NAMALWA (cell line): ENCODE measurements at regions not wholly inside any gene's neighbourhood (a gene's known extent, or its start where the extent isn't known, plus 50 kb on each side); places are given as distances from the start of the nearest gene placed in this dataset.
"Not testable (repeated sequence)": the region's sequence is repeated elsewhere in the genome, so short reads cannot be mapped to it uniquely, and the experiment has no call there.

Experiments
- DNase-seq: peaks from one replicate; pipeline ENCODE4 v3.0.0-alpha.2; 2015; ENCODE audit warnings: low spot score

- DNase-seq = no peak
These were observed 140.2 kb upstream of the KCNK1 start for GRCh38 chr1:233473549-233474204.

- DNase-seq = no peak
These were observed 136.5 kb upstream of the KCNK1 start for GRCh38 chr1:233477359-233477758.

DNA sequence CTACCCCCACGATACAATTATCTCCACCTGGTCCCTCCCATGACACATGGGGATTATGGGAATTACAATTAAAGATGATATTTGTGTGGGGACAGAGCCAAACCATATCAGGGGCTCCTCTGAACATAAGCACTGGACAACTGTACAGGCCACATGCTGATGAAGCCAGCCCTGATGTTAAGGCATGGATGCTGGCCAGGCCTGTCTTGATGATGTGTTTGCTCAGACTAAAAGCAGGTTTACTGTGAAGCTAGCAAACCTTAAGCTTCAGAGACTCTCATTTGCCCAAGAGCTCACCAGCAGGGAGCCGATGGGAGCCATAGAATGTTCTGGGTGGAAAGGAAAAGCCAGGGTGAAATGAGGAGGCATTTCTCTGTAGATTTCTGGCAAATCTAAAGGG is 135.3 kb upstream of the KCNK1 start:
- no peak for DNase-seq

DNA sequence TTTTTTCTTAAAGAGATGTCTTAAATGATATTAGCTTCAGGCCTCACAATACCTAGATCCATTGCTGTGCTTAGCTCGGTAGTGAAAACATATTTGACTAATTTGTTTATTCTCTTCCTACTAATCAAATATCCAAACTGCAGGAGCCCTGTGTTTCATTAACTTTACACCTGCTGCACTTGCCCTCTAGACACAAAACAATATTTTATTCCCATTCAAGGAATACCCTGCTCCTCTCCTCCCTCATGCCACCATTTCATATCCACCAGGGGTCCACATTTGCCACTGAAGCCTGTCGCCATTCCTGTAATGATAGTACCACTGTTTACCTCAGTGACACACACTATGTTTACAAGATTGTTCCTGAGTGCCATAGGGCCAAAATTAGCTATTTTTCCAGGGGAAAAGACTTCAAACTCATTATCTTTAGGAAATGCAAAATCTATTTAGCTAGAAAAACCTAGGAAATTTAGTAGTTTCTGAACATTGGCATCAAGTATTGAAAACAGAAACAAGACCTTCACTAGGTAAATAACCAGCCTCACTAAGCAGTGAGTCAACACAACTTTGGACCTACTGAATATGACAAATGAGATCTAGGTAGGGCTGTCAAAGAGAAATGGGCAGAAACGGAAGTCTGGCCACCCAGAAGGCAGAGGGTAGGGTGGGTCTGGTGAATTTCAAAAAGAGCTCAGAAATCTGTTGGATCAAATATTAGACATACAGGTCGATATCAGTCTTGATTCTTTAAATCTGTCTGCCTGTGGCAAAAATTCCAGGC is 134.6 kb upstream of the KCNK1 start:
- DNase-seq = no peak

DNA sequence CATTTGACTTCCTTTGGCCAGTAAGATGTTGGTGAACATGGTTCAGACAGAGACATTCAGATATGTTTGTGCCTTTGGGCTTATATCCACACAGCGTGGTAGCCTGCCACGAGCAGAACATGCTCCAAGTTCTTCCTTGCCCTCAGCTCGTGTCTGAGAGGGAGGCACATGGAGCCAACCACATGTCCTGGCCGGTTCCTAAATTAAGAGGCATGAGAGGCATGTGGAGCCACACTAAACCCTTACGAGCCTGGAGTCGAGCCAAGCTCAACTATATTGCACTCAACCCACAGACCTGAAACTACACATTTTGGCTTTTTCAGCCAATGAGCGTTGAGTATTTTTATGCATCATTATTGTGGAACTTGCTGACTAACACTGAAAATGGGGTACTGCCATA is 133.7 kb upstream of the KCNK1 start:
- no peak for DNase-seq

GRCh38 chr1:233482388-233482787 is 131.5 kb upstream of the KCNK1 start:
- DNase-seq = no peak

- DNase-seq = no peak
These were observed 128.5 kb upstream of the KCNK1 start for GRCh38 chr1:233485385-233485784.

GRCh38 chr1:233485809-233486398 is 128.0 kb upstream of the KCNK1 start:
- no peak for DNase-seq

- DNase-seq = no peak
These were observed 126.5 kb upstream of the KCNK1 start for GRCh38 chr1:233487408-233487807.

GRCh38 chr1:233489411-233489810 is 124.5 kb upstream of the KCNK1 start:
- DNase-seq = no peak

DNA sequence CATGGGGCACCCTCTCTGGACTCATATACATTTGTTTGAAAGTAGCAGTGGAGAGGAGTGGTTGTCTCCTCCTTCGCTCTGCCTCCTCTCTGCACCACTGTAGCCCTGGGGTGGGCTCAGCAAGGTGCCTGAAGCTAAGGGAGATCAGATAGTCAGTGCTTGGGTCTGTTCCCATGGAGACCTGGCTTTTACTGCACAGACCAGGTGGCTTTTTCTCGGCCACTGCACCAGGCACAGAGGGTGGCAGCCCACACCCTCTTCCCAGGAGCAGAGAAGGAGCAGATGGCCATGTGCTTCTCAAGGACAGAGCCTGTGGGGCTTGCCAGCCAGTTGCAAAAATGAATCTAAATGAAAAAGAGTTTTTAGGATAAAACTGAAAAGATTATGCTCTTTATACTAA is 123.4 kb upstream of the KCNK1 start:
- no peak for DNase-seq

DNA sequence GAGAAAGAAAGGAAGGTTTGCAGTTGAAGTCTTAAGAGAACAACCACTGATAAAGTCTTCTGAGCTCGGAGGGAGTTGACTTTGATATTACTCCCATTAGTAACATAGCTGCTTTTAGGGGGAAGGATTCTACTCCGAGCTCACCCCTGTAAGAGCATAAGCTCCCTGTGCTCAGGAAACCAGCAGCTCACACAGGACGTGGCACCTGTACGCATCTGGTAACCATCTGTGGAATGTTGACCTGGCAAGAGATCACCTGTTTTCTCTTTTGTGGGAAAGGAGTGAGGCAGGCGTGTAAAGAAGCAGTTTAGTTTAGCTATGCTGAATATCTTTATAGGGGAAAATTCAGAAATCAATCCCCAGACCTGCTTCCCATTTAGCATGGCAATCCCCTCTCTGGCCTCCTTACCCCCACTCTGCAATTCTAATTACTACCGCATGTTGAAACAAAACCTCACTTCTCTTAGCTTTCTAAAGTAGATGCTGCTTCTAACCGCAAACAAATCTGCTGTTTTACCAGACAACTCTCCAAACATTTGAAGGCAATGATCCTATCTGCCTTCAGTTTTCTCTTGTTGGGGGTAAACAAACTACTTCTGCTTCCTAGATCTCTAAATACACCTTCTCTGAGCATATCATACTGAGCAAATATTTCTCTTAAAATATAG is 121.8 kb upstream of the KCNK1 start:
- no peak for DNase-seq

DNA sequence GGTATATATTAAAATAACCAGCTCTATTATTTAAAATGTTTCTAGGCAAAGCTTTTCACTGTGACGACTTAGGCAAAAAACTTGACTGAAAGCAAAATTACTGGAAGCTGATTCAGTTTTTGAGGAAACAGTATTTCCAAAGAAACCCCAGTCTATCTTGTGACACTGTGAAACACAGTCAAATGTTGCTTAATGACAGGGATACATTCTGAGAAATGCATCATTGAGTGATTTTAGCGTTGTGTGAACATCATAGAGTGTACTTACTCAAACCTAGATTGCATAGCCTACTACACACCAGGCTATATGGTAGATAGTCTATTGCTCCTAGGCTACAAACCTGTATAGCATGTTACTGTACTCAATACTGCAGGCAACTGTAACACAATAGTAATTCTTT is 116.9 kb upstream of the KCNK1 start:
- no peak for DNase-seq

DNA sequence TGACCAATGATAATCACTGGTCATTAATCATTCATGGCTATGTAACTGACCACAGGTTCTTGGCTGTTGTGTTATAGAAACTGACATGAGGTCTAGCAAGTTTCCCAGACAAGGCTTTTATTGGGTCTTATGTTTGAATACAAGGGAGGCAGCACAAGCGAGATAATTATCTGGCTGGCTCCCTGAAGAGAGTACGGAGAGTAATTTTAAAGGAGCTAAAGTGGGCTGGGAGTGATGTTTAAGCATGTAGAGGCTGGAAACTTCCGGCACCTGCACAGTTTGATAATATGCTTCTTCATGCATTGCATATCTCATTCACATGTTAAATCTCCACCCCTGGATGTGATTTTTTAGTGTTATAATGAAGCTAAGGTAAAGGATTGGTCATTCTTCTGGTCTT is 116.2 kb upstream of the KCNK1 start:
- no peak for DNase-seq

- DNase-seq = no peak
These were observed 113.8 kb upstream of the KCNK1 start for GRCh38 chr1:233500106-233500505.

DNA sequence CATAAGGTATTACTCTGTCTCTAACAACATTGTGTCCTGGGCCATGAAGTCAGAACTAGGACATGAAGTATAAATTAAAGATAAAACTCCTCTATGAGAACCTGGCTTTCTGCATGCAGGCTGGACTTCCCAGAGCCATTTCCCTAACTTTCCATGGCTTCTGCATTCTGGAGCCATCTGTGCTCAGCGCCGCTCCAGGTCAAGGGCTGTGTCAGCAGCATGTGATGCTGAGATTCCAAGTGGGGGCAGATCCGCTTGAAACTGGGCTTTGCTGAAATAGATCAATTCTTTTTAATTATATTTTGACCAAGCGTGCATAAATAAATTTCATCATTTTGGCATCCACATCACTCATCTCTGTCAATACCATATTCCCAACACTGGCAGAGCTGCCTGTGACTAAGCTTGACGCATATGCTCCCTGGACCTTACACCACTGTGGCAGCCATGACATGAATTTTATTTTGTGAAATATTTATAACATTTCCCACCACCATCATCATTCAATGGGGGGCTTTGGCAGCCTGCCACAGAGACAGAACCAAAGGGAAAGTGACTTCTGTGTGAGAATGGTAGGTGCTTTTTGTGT is 110.4 kb upstream of the KCNK1 start:
- no peak for DNase-seq

DNA sequence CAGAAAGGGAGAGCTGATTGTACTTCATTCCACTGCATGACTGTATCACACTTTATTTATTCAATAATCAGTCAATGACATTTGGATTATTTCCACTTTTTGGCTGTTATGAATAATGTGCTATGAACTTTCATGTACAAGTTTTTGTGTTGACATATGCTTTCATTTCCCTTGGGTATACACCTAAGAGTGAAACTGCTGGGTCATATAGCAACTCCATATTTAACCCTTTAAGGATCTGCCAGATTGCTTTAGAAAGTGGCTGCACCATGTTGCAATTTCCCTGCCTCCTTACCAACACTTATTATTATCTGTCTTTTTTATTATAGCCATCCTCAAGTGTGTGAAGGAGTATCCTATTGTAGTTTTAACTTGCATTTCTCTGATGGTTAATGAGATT is 108.8 kb upstream of the KCNK1 start:
- no peak for DNase-seq

GRCh38 chr1:233505889-233506288 is 108.0 kb upstream of the KCNK1 start:
- not testable (repeated sequence) for DNase-seq

DNA sequence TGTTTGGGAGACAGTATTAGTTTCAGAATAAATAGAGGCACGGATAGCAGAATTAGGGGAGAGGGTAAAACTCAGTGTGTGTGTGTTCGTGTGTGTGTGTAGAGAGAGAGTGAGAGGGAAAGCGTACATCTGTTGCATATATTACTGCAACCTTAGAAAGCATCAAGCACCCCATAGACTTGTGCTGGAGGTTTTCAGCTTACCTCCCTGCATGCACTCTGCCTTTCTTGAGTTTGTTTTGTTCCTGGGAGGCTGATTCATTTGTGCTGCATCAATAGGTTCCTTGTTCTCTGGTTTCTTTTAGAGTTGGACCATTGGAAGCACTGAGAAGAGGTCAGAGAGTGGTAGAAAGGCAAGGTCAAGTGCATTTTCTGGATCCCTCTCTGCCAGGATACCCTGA is 104.4 kb upstream of the KCNK1 start:
- no peak for DNase-seq

DNA sequence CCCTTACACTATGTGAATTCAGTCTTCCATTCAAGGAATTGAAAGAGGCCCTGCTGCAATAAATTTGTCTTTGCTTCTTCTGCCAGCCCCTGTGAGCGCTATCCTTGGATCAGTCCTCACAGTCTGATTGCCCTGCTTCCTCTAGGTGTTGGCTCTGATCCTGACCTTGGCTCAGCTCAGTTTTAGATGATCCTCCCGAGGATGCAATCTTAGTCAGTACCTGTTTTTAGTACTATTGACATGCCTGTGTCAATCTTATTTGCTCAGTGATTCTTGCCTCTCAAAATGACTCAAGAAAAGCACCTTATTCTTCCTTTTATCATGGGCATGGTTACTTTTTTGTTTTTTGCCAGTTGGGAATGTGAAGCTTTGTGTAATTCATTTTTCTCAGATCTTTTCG is 101.4 kb upstream of the KCNK1 start:
- DNase-seq = no peak

DNA sequence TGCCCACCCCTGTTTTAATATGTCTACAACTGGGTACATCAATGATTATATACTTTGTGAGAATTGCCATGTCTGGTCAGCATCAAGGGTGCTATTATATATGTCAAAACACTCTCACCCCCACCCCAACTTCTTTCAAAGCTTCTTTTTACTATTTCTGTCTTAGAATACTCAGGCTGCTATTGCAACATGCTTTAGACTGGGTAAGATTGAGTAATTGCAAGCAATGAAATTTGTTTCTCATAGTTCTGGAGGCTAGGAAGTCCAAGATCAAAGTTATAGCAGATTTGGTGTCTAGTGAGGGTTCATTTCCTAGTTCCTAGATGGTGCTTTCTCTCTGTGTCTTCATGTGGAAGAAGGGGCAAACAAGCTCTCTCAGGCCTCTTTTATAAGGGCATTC is 100.5 kb upstream of the KCNK1 start:
- no peak for DNase-seq

DNA sequence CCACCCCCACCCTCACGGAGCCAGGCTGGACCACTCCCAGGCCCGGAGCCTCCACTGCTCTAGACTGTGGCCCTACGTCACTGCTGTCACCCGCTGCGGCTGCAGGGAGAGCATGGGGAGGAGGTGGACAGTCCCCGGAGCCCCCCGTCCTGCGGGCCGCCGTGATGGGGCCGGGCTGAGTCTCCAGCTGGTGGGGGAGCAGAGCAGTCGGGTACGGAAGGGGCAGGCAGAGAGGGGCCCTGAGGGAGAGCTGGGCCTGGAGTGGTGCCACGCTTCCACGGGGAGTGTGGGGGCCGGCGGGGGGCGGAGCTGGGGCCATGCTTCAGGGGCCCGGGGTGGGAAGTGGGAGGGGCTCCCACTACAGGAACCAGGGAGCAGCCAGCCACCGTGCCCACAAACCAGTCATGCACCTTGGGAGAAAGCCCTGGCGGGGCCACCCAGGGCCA is 98.9 kb upstream of the KCNK1 start:
- no peak for DNase-seq

DNA sequence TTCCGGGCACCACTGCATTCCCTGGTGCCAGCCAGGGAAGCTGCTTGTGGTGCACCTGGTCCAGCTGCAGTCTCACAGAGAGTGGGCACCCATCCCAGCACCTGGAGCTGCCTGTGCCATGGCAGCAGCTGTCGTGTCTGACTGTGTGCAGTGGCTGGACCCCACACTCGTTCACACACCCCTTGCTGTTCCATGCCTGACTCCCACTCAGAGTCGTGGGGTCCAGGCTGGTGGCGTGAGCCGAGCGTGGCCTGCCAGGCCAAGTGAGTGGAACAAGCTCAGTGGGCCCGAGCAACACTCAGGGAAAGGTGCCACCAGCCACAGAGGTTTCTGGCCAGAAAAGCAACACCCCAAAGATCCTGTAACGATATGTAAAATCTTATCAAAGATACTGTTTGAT is 97.2 kb upstream of the KCNK1 start:
- no peak for DNase-seq
